ENCODE measurements at regions not wholly inside any gene's neighbourhood (a gene's known extent, or its start where the extent isn't known, plus 50 kb on each side); places are given as distances from the start of the nearest gene placed in this dataset.

DNA sequence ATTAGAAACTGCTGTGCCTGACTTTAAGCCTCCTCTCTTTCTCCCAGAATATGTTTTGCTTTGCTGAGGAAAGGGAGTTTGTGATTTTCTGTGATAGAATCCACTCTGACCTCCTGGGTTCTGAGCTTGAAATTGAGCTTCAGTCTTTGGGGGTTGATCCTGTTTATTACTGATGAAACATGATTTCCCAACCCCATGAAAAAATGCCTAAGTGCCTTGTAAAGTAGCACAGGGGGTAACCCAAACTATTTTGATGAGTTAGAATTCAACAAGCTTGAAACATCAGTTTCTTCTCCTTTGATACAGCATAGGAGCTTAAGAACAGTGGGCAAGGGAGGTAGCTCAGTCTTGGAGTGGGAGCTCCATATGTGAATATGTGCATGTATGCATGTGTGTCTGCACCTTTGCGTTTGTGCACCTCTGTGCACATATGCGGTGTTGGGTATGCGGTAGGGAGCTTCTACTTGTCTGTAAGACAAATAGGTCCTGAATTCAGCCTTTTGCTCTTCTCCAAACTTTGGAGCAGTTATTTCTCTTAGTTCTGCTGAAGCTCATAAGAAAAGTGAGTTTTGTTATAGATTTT, 364.6 kb downstream of the OSR1 start:
- Histone ChIP-seq H3K27ac (no peak overlapping the region), H3K4me1 (replicated peaks) (peaks cover 28% of the 10 kb centered on the region), H3K9me3 (replicated peaks) (no peaks in the 10 kb centered on the region), H3K4me3 (no peak overlapping the region), H3K36me3 (no peaks in the 10 kb centered on the region), H3K27me3 (replicated peaks) (no peaks in the 10 kb centered on the region)
- DNase-seq (ENCODE audit: low read depth in 1 of 2, low spot score in 2 of 2) = no peak

- no peaks in the 10 kb centered on the region for H3K9me3 ChIP-seq (replicated peaks)
- H3K4me1 ChIP-seq (replicated peaks) = peaks cover 45% of the 10 kb centered on the region
- H3K27ac ChIP-seq = peak overlapping the region; percentile 90
- H3K27me3 ChIP-seq (replicated peaks) = no peaks in the 10 kb centered on the region
- no peaks in the 10 kb centered on the region for H3K36me3 ChIP-seq
- H3K4me3 ChIP-seq = no peak overlapping the region
- DNase-seq (ENCODE audit: low read depth in 1 of 2, low spot score in 2 of 2) = peak; percentile 44 to 85
Measured at GRCh38 chr2:18991177-18992168, 366.9 kb downstream of the OSR1 start.

DNA sequence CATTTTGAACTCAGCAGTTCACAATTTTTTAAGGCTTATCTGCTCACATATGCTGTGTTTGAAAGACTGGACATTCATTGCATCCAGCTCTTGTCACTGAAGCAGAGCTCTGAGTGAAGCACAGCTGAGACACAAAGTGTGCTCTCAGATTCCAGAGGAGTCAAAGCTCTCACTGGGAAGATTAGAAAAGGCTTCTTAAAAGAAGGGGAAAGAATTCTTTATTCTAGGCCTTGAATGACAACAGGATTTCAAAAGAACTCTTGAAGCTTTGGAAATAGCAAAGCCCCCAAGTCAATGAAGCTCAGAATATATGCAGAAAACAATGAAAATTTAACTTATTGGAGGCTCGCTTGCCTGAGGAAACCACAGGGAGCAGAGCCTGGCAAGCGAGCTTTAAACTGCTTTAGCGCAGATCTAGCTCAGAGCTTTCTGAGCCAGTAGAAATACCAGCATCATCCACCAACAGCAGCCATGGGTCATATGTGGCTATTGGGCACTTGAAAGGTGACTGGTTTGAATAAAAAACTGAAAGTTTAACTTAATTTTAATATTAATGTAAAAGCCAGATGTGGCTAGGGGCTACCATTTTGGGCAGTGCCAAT, 369.7 kb downstream of the OSR1 start:
- no peaks in the 10 kb centered on the region for H3K27me3 ChIP-seq (replicated peaks)

GRCh38 chr2:18987592-18988073, 370.8 kb downstream of the OSR1 start:
- peak; percentile 80 to 83 for DNase-seq (ENCODE audit: low read depth in 1 of 2, low spot score in 2 of 2)
- Histone ChIP-seq H3K27me3 (replicated peaks) (no peaks in the 10 kb centered on the region), H3K36me3 (no peaks in the 10 kb centered on the region), H3K4me1 (replicated peaks) (peaks cover 45% of the 10 kb centered on the region), H3K9me3 (replicated peaks) (no peaks in the 10 kb centered on the region), H3K27ac (peak overlapping the region; percentile 27; the same call in 1 of the 2 replicates), H3K4me3 (no peak overlapping the region)

More for the DNA sequence above, 369.7 kb downstream of the OSR1 start:
- Histone ChIP-seq H3K4me1 (replicated peaks) (peaks cover 45% of the 10 kb centered on the region), H3K36me3 (no peaks in the 10 kb centered on the region), H3K9me3 (replicated peaks) (no peaks in the 10 kb centered on the region), H3K4me3 (no peak overlapping the region), H3K27ac (no peak overlapping the region)
- no peak for DNase-seq (ENCODE audit: low read depth in 1 of 2, low spot score in 2 of 2)

- Histone ChIP-seq H3K27ac (peak overlapping the region; percentile 27; the same call in 1 of the 2 replicates), H3K4me3 (no peak overlapping the region), H3K4me1 (replicated peaks) (peaks cover 42% of the 10 kb centered on the region), H3K36me3 (no peaks in the 10 kb centered on the region), H3K27me3 (replicated peaks) (no peaks in the 10 kb centered on the region), H3K9me3 (replicated peaks) (no peaks in the 10 kb centered on the region)
- DNase-seq (ENCODE audit: low read depth in 1 of 2, low spot score in 2 of 2) = no peak
Measured at GRCh38 chr2:18987016-18987415, 371.4 kb downstream of the OSR1 start.

DNA sequence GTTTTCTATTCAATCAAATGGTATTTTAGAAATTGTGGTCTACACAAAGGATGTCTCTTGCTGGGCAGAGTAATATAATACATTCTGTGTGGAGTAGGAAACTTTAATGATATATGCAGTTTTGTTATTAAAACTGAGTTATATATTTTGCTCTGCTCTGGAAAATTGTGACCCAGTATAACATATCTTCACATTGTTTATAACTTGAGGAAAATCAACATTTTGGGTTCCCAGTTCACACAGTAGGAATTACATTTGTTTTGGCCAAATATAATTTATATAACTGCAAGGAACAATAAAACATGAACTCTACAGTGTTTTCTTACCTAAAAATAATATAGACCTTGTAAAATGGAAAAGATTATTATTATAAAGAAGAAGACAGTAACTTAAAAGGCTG, 372.4 kb downstream of the OSR1 start:
- Histone ChIP-seq H3K36me3 (no peaks in the 10 kb centered on the region), H3K27me3 (replicated peaks) (no peaks in the 10 kb centered on the region), H3K4me1 (replicated peaks) (peaks cover 32% of the 10 kb centered on the region), H3K4me3 (no peak overlapping the region), H3K9me3 (replicated peaks) (no peaks in the 10 kb centered on the region), H3K27ac (no peak overlapping the region)
- DNase-seq (ENCODE audit: low read depth in 1 of 2, low spot score in 2 of 2) = no peak

DNA sequence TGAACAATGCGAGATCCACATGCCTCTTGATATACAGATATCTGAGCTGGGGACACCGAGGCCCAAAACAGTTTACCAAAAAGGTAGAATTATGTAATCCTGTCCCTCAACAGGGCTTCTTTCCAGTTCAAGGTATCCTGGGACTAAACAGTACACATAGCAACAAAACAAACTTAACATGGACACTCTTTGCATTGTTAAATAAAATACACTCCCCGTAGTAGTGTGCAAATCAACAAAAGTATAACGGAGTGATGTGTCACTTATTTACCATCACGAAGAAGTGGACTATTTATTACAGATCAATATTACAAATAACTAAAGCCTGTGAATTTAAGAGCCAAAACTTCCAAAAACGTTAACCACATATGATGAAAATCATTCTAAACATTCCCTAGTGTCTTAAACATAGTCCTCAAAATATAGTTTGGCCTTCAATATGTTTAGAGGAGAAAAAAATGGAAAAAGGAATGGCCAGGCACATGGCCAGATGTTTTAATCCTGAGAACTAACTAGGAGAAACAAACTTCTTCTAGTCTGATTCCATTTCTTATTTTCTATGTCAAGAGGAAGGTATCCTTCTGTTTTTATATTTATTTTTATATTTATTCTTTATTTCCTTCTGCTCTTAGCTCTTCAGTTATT, 377.5 kb downstream of the OSR1 start:
- DNase-seq (ENCODE audit: low read depth in 1 of 2, low spot score in 2 of 2) = no peak
- no peaks in the 10 kb centered on the region for H3K36me3 ChIP-seq
- H3K4me3 ChIP-seq = no peak overlapping the region
- no peaks in the 10 kb centered on the region for H3K27me3 ChIP-seq (replicated peaks)
- H3K27ac ChIP-seq = no peak overlapping the region
- H3K4me1 ChIP-seq (replicated peaks) = peaks cover 19% of the 10 kb centered on the region
- no peaks in the 10 kb centered on the region for H3K9me3 ChIP-seq (replicated peaks)

DNA sequence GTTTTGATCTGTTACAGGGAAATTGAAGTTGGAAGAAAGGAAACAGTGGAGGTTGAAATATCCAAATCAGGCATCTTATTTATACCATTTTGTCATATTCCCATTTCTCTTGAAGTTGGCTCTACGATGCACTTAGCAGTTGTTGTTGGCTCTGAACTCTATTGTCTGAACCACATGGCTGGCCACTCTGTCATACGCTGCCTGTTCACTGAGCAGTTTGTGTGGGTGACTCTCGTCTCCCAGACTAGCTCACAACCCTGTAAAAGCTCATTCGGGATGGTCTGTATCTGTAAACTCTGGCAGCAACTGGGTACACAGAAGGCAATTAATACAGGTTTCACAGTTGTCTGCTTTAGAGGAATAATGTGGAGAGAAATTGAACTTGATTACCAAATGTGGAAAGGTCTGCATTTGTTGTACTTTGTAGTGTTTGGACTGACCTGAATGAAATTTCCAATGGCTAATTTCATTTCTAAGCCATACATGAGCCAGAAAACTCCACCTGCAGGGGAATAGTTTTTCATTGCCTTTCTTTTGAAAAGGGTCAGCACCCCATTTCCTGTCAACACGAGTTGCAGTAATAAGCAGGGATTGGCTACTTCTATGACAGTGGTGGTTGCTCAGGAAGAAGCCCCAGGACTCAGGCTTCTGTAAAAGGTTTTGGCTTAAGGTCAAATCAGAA, 378.2 kb downstream of the OSR1 start:
- Histone ChIP-seq H3K27ac (no peak overlapping the region), H3K4me3 (no peak overlapping the region), H3K36me3 (no peaks in the 10 kb centered on the region), H3K4me1 (replicated peaks) (peaks cover 25% of the 10 kb centered on the region), H3K27me3 (replicated peaks) (no peaks in the 10 kb centered on the region), H3K9me3 (replicated peaks) (no peaks in the 10 kb centered on the region)
- DNase-seq (ENCODE audit: low read depth in 1 of 2, low spot score in 2 of 2) = no peak

DNA sequence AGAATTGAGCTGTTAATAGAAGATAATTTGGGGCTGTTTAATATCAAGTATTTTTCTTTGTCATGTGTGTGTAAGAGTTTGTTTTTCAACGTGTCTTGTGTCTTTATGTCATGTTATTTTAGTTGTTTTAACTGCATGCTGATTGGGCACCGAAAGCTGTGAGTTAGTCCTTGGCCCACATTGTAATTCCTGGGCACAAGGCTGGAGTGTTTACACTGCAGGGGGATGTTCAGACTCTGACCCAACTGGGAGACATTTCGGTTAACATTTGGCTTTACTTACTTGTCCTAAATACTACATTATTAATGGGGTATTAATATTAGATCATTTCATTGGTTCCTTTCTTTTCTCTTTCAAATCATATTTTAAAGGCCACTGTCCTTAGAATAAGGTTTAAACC, 381.0 kb downstream of the OSR1 start:
- no peak for DNase-seq (ENCODE audit: low read depth in 1 of 2, low spot score in 2 of 2)
- Histone ChIP-seq H3K4me3 (no peak overlapping the region), H3K27ac (peak overlapping the region; percentile 80; the same call in 1 of the 2 replicates), H3K27me3 (replicated peaks) (no peaks in the 10 kb centered on the region), H3K9me3 (replicated peaks) (no peaks in the 10 kb centered on the region), H3K4me1 (replicated peaks) (peaks cover 25% of the 10 kb centered on the region), H3K36me3 (no peaks in the 10 kb centered on the region)

GRCh38 chr2:18976168-18976961, 382.1 kb downstream of the OSR1 start:
- H3K9me3 ChIP-seq (replicated peaks) = no peaks in the 10 kb centered on the region
- peak in 1 of 2 experiments; percentile 83 for DNase-seq (ENCODE audit: low read depth in 1 of 2, low spot score in 2 of 2)
- peaks cover 29% of the 10 kb centered on the region for H3K4me1 ChIP-seq (replicated peaks)
- peak overlapping the region; percentile 17 for H3K4me3 ChIP-seq
- no peaks in the 10 kb centered on the region for H3K27me3 ChIP-seq (replicated peaks)
- peak overlapping the region; percentile 80 for H3K27ac ChIP-seq
- H3K36me3 ChIP-seq = no peaks in the 10 kb centered on the region

DNA sequence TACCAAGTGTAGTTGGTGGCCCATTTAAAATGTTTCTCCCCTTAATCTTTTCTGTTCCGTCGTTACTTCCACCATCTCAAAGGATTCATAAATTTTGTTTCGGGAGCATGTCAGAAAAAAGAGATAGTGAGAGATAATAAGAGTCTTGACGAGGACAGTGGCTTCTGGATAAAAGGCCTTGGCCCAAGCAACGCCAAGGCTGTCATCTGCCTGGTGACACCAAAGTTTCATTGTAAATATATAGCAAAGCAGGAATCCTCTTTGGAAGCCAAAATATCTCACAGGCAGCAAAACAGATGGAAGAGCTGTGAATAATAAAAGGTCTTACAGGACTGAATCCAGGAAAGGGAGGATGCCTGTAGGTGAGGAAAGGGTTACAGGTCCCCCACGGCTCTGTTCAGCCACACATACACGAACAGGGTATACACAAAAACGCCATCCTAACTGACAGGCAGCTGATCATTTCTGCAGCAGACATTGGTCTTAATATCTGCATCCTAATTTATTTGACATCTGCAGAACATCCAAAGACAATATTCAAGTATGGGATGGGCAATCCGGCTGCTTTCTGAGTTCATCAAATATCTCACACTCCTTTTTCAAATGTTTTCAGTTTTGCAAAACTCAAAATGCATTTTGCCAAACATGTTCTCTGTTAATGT, 382.8 kb downstream of the OSR1 start:
- Histone ChIP-seq H3K27ac (peak overlapping the region; percentile 80), H3K4me3 (no peak overlapping the region), H3K36me3 (no peaks in the 10 kb centered on the region), H3K9me3 (replicated peaks) (no peaks in the 10 kb centered on the region), H3K27me3 (replicated peaks) (no peaks in the 10 kb centered on the region), H3K4me1 (replicated peaks) (peaks cover 37% of the 10 kb centered on the region)
- no peak for DNase-seq (ENCODE audit: low read depth in 1 of 2, low spot score in 2 of 2)

- DNase-seq (ENCODE audit: low read depth in 1 of 2, low spot score in 2 of 2) = no peak
- no peak overlapping the region for H3K4me3 ChIP-seq
- peaks cover 39% of the 10 kb centered on the region for H3K4me1 ChIP-seq (replicated peaks)
- no peaks in the 10 kb centered on the region for H3K9me3 ChIP-seq (replicated peaks)
- H3K27me3 ChIP-seq (replicated peaks) = no peaks in the 10 kb centered on the region
- H3K36me3 ChIP-seq = no peaks in the 10 kb centered on the region
- no peak overlapping the region for H3K27ac ChIP-seq
Measured at GRCh38 chr2:18971628-18972027, 382.3 kb upstream of the NT5C1B start.
